KBM-7 (cell line): ENCODE measurements at regions not wholly inside any gene's neighbourhood (a gene's known extent, or its start where the extent isn't known, plus 50 kb on each side); places are given as distances from the start of the nearest gene placed in this dataset.

Experiments used
- DNase-seq: peaks from one replicate; pipeline ENCODE4 v3.0.0-alpha.2; 2015
- in situ Hi-C: fragments of 300-500 bp; cut with MboI; formaldehyde crosslinking; loops from 2 replicates; pipeline ENCODE4 v1.14.3; 2020; ENCODE audit warnings: low sequenced_read_pairs, low pct_unique_long_range_greater_than_20kb, mixed read lengths

DNA sequence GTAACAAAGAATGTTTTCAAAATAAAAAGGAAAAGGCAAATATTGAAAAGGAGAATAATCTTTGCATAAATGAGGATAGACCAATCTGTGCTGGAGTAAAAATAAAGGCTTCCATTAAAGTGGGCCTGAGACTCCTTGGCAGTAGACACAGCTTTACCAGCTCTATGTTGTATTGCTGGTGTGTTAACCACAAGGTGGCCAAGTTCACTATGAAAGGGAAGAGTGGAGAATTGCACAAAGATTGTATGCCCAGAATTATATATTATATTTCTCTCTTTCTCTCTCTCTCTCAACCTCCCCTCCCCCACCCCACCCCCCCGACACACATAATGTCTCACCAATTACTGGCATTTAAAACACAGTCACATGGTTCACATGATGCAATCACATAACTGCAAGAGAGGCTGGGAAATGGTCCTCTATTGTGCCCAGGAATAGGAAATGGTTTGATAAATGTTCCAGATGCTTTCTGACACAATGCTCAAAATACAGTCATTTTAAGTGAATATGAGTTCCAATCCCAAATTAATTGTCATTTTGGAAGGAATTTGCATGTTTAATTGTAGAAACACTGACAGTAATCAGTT, 222.6 kb upstream of the SYT1 start:
- no peak for DNase-seq
- in situ Hi-C loops: no loop called here

- in situ Hi-C loops: no loop called here
- DNase-seq: no peak
Observed at GRCh38 chr12:78645956-78646355, 218.6 kb upstream of the SYT1 start.

DNA sequence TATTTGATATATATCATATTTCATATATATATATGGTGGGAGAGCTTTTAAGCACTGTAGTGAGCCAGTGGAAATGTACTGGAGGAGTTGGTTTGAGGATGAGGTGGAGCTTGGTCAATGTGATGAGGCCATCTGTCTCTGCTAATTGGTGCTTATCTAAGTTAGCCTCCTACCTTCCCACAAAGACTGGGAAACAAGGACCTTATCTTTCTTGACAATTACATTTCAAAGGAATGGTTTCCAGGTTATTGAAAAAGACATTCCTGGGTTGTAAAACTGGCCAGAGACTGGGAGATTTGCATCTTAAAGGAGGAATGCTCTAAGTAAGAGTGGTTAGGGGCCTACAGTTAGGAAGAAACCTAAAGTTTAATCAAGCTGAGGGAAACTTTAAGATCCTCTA, 212.8 kb upstream of the SYT1 start:
- no peak for DNase-seq
- in situ Hi-C loops: no loop called here

GRCh38 chr12:78666584-78666983, 198.0 kb upstream of the SYT1 start:
- in situ Hi-C loops: no loop called here
- DNase-seq: no peak

DNA sequence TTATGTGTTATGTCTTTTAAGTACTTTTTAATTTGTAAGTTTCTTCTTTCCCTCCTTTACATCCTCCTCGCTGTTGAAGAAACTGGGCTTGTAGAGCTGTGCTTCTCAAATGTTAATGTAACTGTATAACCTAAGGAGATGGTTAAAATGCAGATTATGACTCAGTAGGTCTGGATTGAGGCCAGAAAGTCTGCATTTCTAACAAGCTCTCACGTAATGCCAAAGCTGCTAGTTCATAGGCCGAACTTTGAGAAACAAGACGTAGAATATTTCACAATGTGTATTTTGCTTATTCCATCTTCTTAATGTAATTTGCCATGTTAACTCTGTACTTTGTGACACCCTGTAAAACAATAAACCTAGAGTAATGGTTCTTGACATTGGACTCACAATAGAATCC, 193.3 kb upstream of the SYT1 start:
- in situ Hi-C loops: no loop called here
- DNase-seq: no peak

DNA sequence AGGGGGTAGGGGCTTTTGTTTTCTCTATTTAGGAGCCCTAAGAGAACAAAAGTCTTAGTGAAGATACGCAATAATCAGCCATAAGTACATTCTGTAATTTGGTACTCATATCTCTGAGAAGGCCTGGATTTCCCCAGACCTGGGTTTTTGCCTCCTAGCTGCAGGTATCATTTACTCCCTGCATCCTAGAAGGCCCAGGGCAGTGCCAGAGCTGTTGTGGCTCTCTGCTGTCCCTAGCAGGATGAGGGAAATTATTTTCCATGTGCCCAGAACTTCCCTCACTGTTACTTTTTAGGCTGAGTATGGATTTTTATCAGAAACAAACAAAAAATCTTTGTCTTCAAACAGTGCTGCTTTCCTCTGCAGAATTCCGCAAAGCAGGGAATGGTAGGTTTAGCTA, 192.5 kb upstream of the SYT1 start:
- in situ Hi-C loops: no loop called here

DNA sequence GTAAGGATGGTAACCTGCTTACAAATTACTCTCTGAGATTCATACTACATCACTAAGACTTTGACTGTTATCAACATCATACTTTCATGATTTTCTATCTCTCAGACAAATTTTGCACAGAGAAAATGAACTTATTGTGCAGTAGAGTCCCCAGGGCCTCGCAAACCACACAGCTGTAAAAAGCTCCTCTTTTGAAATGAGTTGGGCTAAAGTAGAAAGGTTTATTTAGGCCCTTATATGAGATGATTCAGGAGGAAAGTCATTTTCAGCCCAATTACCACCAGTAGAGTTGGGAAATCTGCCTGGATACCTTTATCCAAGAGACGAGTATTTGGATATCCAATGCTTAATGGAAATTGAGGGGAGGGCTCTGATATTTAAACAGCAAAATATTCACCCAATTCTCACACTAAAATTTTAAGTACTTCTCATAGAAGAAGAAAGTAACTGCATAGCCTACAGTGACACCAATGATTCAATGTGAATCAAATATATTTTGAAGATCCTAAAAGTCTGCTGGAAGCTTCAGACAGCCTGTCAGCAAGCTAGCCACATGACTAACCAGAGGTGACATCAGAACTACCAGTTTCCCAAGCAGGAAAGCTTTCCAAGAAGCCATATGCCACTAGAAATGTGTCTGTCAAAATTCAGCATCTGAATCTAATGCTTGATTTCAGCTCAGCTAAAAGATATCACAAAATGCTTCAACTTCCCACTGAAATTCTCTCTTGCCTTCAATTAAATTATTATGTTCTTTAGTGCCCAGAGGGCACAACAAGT, 190.1 kb upstream of the SYT1 start:
- in situ Hi-C loops: no loop called here
- DNase-seq: no peak

More for the DNA sequence above, 192.5 kb upstream of the SYT1 start:
- no peak for DNase-seq

DNA sequence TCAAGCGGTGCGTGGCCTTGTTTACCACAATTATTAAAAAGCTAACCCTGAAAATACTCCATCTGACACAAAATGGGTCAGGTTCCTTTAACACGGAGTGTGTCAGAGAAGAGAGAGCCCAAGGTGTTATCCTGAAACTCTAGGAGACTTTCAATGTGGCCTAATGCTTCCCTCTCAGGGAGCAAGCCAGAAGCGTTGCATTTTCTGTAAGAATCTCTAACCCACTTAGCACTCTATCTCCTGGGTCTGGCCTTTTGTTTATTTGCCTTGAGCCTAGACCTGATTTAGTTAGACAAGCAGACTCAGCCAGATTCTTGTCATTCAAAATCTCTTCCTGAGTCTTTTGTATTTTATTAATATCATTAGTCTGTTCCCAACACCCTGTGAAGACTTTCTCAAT, 184.0 kb upstream of the SYT1 start:
- no peak for DNase-seq
- in situ Hi-C loops: no loop called here

- in situ Hi-C loops: no loop called here
- no peak for DNase-seq
Observed at GRCh38 chr12:78683031-78683430, 181.5 kb upstream of the SYT1 start.

DNA sequence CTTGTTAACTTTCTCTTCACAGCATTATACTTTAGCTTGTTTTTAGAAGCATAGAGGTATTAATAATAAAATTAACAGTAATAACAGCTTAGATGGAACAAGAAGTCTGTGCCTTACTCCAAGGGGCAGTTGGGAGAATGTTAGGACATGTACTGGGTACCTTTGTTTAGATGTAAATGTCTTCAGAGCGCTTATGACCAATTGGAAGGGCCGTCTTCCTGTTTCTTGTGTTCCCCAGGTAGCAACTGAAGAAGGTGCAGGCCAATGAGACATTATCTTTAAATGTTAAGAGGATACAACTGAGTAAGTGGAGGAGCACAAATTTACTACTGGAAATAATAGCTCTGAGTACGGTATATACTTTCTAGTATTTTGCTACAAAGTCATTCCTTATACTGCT, 180.9 kb upstream of the SYT1 start:
- DNase-seq: no peak
- in situ Hi-C loops: no loop called here

GRCh38 chr12:78684419-78684818, 180.2 kb upstream of the SYT1 start:
- no peak for DNase-seq
- in situ Hi-C loops: no loop called here

DNA sequence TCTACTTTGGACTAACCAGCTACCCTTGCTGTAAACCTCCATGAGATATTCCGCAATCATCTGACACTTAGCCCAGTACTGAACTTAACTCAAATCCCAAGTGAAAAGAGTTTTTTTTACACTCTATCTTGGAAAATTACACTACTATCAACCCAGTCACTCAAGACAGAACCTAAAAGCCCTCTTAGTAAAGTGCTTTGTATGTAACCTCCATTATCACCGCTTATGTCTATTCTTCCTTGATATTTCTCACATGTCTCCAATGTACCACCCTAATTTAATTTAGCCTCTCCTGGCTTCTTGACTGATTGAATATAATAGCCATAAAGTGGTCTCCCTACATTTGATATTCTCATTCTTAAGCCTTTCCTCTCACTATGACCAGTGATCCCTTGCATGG, 168.8 kb upstream of the SYT1 start:
- in situ Hi-C loops: no loop called here
- no peak for DNase-seq

- in situ Hi-C loops: no loop called here
- no peak for DNase-seq
Observed at GRCh38 chr12:78696267-78696666, 168.3 kb upstream of the SYT1 start.

DNA sequence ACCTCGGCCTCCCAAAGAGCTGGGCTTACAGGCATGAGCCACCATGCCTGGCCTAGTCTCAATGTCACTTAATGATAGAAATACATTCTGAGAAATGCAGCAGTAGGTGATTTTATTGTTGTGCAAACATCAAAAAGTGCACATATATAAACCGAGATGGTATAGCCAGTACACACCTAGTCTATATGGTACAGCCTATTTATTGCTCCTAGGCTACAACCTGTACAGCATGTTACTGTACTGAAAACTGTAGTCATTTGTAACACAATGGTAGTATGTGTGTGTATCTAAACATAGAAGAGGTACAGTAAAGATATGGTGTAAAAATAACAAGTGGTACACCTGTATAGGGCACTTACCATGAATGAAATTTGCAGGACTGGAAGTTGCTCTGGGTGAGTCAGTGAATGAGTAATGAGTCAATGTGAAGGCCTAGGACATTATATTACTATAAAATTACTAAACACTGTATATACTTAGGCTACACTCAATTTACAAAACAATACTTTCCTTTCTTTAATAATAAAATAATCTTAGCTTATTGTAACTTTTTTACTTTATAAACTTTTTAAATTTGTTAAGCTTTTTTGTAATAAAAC, 166.7 kb upstream of the SYT1 start:
- in situ Hi-C loops: no loop called here
- DNase-seq: no peak

GRCh38 chr12:78698747-78699146, 165.8 kb upstream of the SYT1 start:
- DNase-seq: no peak
- in situ Hi-C loops: no loop called here

GRCh38 chr12:78700565-78700964, 164.0 kb upstream of the SYT1 start:
- in situ Hi-C loops: no loop called here
- DNase-seq: no peak

DNA sequence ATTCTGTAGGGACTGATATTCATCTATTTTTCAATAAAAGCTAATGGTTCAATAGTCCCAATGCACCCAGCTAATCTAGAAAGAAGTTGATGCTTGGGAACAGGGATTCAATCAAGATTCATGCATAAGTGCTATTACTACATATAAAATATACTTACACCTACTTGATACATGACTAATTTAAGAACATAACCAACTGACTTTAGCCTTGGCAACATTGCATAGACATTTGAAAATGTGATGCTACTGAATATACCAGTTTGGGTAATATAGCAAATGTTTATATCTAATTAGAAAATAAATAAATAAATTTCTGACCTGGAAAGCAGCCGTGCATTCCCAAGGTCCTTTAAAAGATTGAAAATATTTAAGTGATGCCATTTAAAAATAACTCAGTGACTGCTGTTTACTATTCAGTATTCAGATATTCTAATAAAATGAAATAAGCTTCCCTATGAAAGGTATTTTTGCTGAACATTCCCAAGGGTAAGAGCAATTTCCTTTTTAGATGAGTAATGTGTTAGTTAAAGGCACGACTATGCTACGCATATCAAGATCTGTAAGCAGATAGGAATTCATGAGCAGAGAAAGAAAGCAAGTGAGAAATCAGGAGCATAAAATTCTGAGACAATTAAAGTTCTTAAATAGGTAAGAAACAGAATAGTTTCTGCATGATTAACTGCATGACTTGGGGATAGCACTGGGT, 160.6 kb upstream of the SYT1 start:
- no peak for DNase-seq
- in situ Hi-C loops: no loop called here

DNA sequence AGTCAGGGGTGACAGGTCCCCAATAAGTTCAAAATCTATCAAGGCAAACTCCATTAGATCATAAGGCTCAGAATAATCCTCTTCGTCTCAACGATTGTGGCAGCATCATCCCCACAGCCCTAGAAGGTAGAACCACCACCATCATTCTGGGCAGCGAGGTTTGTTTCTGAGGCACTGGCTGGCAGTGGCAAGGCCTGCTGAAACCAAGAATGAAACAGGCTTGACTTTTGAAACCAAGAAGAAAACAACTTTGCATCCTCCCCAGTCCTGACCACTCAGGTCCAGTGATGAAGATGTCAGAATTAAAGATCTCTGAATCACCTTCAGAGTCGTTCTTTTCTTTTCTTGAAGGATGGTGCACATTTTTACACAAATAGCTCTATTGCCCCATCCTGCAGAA, 152.6 kb upstream of the SYT1 start:
- in situ Hi-C loops: no loop called here
- no peak for DNase-seq

DNA sequence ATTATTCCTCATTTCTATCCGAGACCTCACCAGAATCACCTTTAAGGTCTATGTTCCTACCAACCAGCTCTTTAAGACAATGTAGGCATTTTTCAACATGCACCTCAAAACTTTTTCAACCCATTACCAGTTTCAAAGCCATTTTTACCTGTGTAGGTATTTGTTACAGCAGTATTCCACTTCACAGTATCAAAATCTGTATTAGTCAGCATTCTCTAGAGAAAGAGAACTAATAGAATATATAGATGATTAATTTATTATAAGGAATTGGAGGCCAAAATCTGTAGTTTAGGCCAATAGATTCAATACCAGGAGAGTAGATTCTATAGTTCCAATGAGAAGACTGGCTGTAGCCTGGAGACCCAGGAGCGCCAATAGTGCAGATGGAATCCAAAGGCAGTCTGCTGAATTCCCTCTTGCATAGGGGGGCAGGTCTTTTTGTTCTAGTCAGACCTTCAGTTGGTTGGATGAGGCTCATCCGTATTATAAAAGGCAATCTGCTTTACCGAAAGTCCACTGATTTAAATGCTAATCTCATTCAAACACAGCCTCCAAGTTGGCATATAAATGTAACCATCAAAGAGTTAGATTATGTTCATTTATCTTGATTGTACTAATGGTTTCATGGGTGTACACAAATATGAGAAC, 151.6 kb upstream of the SYT1 start:
- in situ Hi-C loops: no loop called here
- DNase-seq: no peak

DNA sequence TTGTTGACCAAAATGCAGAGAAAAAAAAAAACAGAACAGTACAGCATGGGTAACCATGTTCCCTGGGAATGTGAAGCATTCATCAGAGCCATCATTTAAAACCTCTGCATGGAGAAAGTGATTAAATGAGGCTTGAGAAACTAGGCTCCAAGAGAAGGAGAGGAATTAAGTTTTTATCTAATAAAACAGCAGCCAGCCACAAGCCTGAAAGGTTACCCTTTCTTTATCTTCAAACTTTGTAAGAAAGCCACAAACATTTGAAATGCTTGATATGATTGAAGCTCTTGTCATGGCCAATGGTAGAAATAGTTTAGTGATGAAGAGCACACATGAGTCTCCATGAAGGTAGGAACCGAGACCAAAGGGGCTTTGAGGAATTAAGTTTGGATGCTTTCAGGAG, 144.9 kb upstream of the SYT1 start:
- in situ Hi-C loops: no loop called here
- DNase-seq: no peak
